GM12891 (cell line): ENCODE measurements at regions not wholly inside any gene's neighbourhood (a gene's known extent, or its start where the extent isn't known, plus 50 kb on each side); places are given as distances from the start of the nearest gene placed in this dataset.

ENCODE experiments used
- DNase-seq: peaks from one replicate; pipeline ENCODE4 v3.0.0; 2011; ENCODE audit warnings: low spot score; ENCODE audit not compliant: insufficient read length
- FAIRE-seq: peaks from 2 replicates; lab custom pipeline; 2011; peaks lifted over from hg19 to GRCh38; lab: Jason Lieb, UNC
- PAX5 ChIP-seq: IDR thresholded peaks from 2 replicates; pipeline ENCODE4 v1.6.1; 2011; ENCODE audit warnings: low read length, moderate library complexity, mild to moderate bottlenecking; ENCODE audit not compliant: insufficient read depth, severe bottlenecking
- POLR2A ChIP-seq: IDR thresholded peaks from 2 replicates; pipeline ENCODE4 v1.6.1; 2011; ENCODE audit warnings: low read depth, low read length, control low read depth
- POLR2AphosphoS5 ChIP-seq: IDR thresholded peaks from 2 replicates; pipeline ENCODE4 v1.6.1; 2011; ENCODE audit warnings: low read depth, low read length, control low read depth
- POU2F2 ChIP-seq: IDR thresholded peaks from 2 replicates; pipeline ENCODE4 v1.6.1; 2011; ENCODE audit warnings: low read depth, mild to moderate bottlenecking, control low read depth, low read length, moderate library complexity
- SPI1 ChIP-seq: IDR thresholded peaks from 2 replicates; pipeline ENCODE4 v1.6.1; 2011; ENCODE audit warnings: low read depth, low read length, control low read depth
- TAF1 ChIP-seq: IDR thresholded peaks from 2 replicates; pipeline ENCODE4 v1.6.1; 2011; ENCODE audit warnings: low read depth, low read length, control low read depth

GRCh38 chr3:115380883-115381572 is 233.9 kb upstream of the ZBTB20 start:
- TF ChIP-seq POU2F2 (no peak), SPI1 (no peak), TAF1 (no peak), POLR2AphosphoS5 (no peak), POLR2A (no peak), PAX5 (no peak)
- DNase-seq (no peak), FAIRE-seq (no peak)

DNA sequence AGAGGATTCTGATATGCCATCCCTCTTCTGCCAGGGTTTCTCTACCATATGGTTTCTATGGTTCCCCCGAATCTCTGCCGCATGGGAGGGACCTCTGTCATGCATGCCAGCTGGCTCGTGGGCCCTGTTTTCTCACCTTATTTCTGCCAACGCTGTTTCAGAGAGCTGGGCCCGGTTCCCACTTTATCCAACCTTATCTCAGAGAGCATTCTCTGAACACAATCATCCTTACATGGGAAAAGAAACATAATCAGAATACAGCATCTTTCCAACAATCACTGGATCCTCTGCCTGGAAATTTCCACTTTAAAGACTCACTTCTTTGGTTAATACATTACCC is 234.5 kb upstream of the ZBTB20 start:
- TF ChIP-seq POLR2A (no peak), POU2F2 (no peak), PAX5 (no peak), POLR2AphosphoS5 (no peak), TAF1 (no peak)
- no peak for FAIRE-seq
- no peak for DNase-seq

GRCh38 chr3:115381931-115382330 is 234.8 kb upstream of the ZBTB20 start:
- no peak for FAIRE-seq
- no peak for DNase-seq
- TF ChIP-seq PAX5 (no peak), TAF1 (no peak), SPI1 (no peak)

GRCh38 chr3:115384381-115384780 is 237.3 kb upstream of the ZBTB20 start:
- FAIRE-seq, result no peak
- TF ChIP-seq PAX5 (no peak), POLR2A (no peak), POU2F2 (no peak), SPI1 (no peak), TAF1 (no peak)
- no peak for DNase-seq

- DNase-seq (no peak), FAIRE-seq (no peak)
- TF ChIP-seq POLR2AphosphoS5 (no peak), PAX5 (no peak), TAF1 (no peak), POLR2A (no peak), SPI1 (no peak), POU2F2 (no peak)
These were observed 237.3 kb upstream of the GAP43 start for GRCh38 chr3:115385774-115386730.

GRCh38 chr3:115388166-115388565 is 235.1 kb upstream of the GAP43 start:
- no peak for FAIRE-seq
- TF ChIP-seq POLR2A, result no peak
- no peak for TF ChIP-seq POLR2AphosphoS5
- TF ChIP-seq POU2F2, result no peak
- no peak for TF ChIP-seq SPI1
- no peak for TF ChIP-seq TAF1
- no peak for TF ChIP-seq PAX5
- no peak for DNase-seq

GRCh38 chr3:115388811-115389210 is 234.5 kb upstream of the GAP43 start:
- no peak for DNase-seq
- no peak for TF ChIP-seq TAF1
- no peak for TF ChIP-seq POLR2A
- no peak for TF ChIP-seq POLR2AphosphoS5
- no peak for TF ChIP-seq PAX5
- TF ChIP-seq SPI1, result no peak
- TF ChIP-seq POU2F2, result no peak

GRCh38 chr3:115396801-115397200 is 226.5 kb upstream of the GAP43 start:
- FAIRE-seq (no peak), DNase-seq (no peak)
- TF ChIP-seq POLR2A (no peak), SPI1 (no peak), POLR2AphosphoS5 (no peak), PAX5 (no peak), POU2F2 (no peak), TAF1 (no peak)

More at GRCh38 chr3:115388811-115389210, 234.5 kb upstream of the GAP43 start:
- no peak for FAIRE-seq

DNA sequence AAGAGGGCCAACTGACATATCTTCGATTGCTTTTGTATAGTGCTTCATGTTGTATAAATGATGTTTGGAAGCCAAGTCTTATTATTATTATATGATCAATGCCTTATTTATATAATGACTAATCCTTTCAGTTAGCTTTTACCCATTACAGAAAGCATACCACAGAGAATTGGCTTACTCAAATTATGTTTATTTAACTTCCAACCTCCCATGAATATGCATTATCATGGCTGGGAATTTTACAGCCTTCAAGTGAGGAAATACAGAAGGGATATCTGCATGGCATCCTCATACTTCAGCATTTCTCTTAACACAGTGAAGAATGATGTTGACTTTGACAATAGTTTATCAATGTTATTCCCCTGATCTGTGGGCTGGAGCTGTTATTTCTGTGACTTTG is 225.9 kb upstream of the GAP43 start:
- no peak for TF ChIP-seq POU2F2
- no peak for DNase-seq
- FAIRE-seq, result no peak

DNA sequence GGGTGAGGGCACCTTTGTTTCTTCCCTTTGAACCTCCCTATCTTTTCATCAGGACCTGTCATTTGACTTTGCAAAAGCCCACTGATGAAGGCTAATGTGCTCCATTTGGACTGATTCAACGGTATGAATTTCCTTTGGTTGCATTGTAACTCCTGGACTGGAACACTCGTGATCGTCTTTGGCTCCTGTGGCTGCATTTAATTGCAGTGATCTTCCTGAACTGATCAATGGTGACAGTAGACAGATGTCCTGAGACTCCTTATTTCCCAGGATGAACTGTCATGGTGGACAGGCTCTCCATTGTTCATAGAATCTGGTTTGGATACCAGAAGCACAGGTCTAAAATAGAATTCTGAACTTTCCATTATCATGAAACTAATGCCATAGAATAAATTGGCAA is 224.8 kb upstream of the GAP43 start:
- TF ChIP-seq POU2F2, result no peak
- TF ChIP-seq POLR2AphosphoS5, result no peak
- no peak for TF ChIP-seq TAF1
- FAIRE-seq (no peak), DNase-seq (no peak)
